GM12865 (cell line): ENCODE measurements at regions not wholly inside any gene's neighbourhood (a gene's known extent, or its start where the extent isn't known, plus 50 kb on each side); places are given as distances from the start of the nearest gene placed in this dataset.

Experiments
- DNase-seq: peaks from one replicate; pipeline ENCODE4 v3.0.0; 2010; ENCODE audit warnings: low read depth
- H3K4me3 ChIP-seq: 2 replicates; pipeline ENCODE4 v1.5.1; 2011; ENCODE audit warnings: mild to moderate bottlenecking, low read depth, low read length, control low read depth
- TF ChIP-seq, protein P1 (sequence below): IDR thresholded peaks from 2 replicates; pipeline ENCODE4 v1.5.1; 2011; ENCODE audit warnings: low read length, control low read depth, low read depth, inconsistent platforms; ENCODE audit not compliant: insufficient read depth; ENCODE audit errors: missing control alignments

- TF ChIP-seq, protein P1, sequence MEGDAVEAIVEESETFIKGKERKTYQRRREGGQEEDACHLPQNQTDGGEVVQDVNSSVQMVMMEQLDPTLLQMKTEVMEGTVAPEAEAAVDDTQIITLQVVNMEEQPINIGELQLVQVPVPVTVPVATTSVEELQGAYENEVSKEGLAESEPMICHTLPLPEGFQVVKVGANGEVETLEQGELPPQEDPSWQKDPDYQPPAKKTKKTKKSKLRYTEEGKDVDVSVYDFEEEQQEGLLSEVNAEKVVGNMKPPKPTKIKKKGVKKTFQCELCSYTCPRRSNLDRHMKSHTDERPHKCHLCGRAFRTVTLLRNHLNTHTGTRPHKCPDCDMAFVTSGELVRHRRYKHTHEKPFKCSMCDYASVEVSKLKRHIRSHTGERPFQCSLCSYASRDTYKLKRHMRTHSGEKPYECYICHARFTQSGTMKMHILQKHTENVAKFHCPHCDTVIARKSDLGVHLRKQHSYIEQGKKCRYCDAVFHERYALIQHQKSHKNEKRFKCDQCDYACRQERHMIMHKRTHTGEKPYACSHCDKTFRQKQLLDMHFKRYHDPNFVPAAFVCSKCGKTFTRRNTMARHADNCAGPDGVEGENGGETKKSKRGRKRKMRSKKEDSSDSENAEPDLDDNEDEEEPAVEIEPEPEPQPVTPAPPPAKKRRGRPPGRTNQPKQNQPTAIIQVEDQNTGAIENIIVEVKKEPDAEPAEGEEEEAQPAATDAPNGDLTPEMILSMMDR = no peak
- no peak overlapping the region for H3K4me3 ChIP-seq
- DNase-seq = peak; percentile 5
Measured at GRCh38 chr15:96561593-96561992, 231.1 kb downstream of the NR2F2 start.

DNA sequence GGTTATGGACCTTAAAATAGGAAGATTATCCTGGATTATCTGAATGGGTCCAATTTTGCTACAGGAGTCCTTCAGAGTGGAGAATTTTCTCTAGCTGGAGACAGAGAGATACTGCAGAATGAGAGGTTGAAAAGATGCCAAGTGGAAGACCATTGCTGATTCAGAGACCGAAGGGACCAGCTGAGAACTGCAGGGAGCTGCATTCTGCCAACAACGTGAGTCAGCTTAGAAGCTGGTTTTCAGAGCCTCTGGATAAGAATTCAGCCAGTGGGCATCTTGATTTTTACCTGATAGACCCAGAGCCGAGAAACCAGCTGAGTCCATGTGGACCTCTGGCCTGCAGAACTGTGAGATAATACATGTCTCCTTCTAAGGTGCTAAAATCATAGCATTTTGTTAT, 234.0 kb downstream of the NR2F2 start:
- DNase-seq = no peak
- TF ChIP-seq, protein P1 = no peak
- H3K4me3 ChIP-seq = no peak overlapping the region

GRCh38 chr15:96565266-96565665, 234.8 kb downstream of the NR2F2 start:
- H3K4me3 ChIP-seq = no peak overlapping the region
- TF ChIP-seq, protein P1 = no peak
- DNase-seq = no peak

- TF ChIP-seq, protein P1 = no peak
- H3K4me3 ChIP-seq = no peak overlapping the region
- DNase-seq = no peak
Measured at GRCh38 chr15:96574782-96575181, 244.3 kb downstream of the NR2F2 start.

DNA sequence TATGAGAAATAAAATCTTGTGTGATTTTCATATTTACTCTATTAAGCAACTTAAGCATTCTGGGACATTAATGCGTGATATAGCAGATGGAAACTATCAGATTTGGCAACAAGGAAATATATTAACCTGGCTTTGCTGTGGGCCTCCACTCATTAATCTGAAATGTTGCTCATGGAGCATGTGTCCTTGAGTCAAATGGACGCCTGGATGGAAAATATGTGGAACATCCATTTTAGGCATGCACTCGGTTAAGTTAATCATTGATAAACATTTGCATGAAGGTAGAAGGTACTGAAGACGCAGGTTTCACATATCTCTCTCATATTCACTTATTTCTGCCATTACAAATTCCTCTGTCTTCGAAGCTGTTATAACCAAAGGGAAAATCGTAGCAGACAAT, 246.1 kb downstream of the NR2F2 start:
- DNase-seq = no peak
- TF ChIP-seq, protein P1 = no peak

DNA sequence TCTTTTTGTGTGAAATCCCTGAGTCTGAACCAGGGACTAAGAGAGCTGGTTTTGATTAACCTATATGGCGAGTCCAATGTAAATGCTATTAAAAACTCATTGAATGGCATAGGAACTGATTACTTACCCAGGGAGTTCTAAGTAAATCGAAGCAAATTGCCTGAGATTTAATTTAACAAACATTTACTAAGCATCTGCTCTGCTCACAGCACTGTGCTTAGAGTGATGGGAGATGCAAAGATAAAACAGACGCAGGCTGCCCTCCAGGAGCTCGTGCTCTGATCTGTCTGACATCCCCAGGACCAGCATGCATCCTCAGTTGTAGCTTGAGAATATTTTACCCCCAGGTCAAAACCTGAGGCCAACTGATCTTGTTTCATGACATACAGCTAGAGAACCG, 247.9 kb downstream of the NR2F2 start:
- no peak for DNase-seq
- no peak overlapping the region for H3K4me3 ChIP-seq
- TF ChIP-seq, protein P1 = no peak

More for the DNA sequence above, 246.1 kb downstream of the NR2F2 start:
- H3K4me3 ChIP-seq = no peak overlapping the region

- no peak for DNase-seq
- TF ChIP-seq, protein P1 = no peak
- no peak overlapping the region for H3K4me3 ChIP-seq
Measured at GRCh38 chr15:96581371-96581770, 250.9 kb downstream of the NR2F2 start.
